ENCODE measurements at regions not wholly inside any gene's neighbourhood (a gene's known extent, or its start where the extent isn't known, plus 50 kb on each side); places are given as distances from the start of the nearest gene placed in this dataset.

GRCh38 chr15:47857776-47858167 is 140.5 kb downstream of the SEMA6D start:
- no peaks in the 10 kb centered on the region for H3K36me3 ChIP-seq (ENCODE audit: control insufficient read depth, insufficient read depth, low read length)
- no peak for TF ChIP-seq POLR2AphosphoS5 (IDR thresholded peaks at IDR 0.05; ENCODE audit: low read depth, low read length)
- no peak for TF ChIP-seq SIN3A (IDR thresholded peaks at IDR 0.05; ENCODE audit: borderline replicate concordance, insufficient read depth, low read depth, low read length)
- no peak for TF ChIP-seq REST (IDR thresholded peaks at IDR 0.05; ENCODE audit: insufficient read depth in 1 of 2, low read depth in 2 of 2, low read length in 1 of 2)
- TF ChIP-seq CTCF (IDR thresholded peaks at IDR 0.05) = no peak
- TF ChIP-seq TCF7L2 (IDR thresholded peaks at IDR 0.05; ENCODE audit: low read depth, low read length) = no peak
- no peak overlapping the region for H3K4me3 ChIP-seq (ENCODE audit: low read depth in 2 of 2, low read length in 2 of 2)
- BruUV-seq (replicated peaks) = no TSS peak
- H3K4me1 ChIP-seq (ENCODE audit: control insufficient read depth, insufficient read depth, low read length) = no peaks in the 10 kb centered on the region
- CTCF ChIA-PET = no interaction called here
- POLR2A ChIA-PET = no interaction called here
- no peaks in the 10 kb centered on the region for H3K9me3 ChIP-seq (ENCODE audit: control insufficient read depth, insufficient read depth, low read depth, low read length)
- intact Hi-C loops (cut with micrococcal nuclease; ENCODE audit: unreplicated experiment) = no loop called here
- no peaks in the 10 kb centered on the region for H3K27me3 ChIP-seq (ENCODE audit: control insufficient read depth, insufficient read depth, low read length)
- DNase-seq (ENCODE audit: low read depth, low spot score) (no peak), ATAC-seq (no peak)
- in situ Hi-C loops (cut with HindIII; ENCODE audit: low pct_unique_long_range_greater_than_20kb, low sequenced_read_pairs) = no loop called here
- no peak overlapping the region for H3K27ac ChIP-seq (ENCODE audit: low read length)

GRCh38 chr15:47861111-47861903 is 144.0 kb downstream of the SEMA6D start:
- Histone ChIP-seq H3K4me1 (ENCODE audit: control insufficient read depth, insufficient read depth, low read length) (no peaks in the 10 kb centered on the region), H3K9me3 (ENCODE audit: control insufficient read depth, insufficient read depth, low read depth, low read length) (no peaks in the 10 kb centered on the region), H3K27me3 (ENCODE audit: control insufficient read depth, insufficient read depth, low read length) (no peaks in the 10 kb centered on the region), H3K36me3 (ENCODE audit: control insufficient read depth, insufficient read depth, low read length) (no peaks in the 10 kb centered on the region), H3K27ac (ENCODE audit: low read length) (no peak overlapping the region), H3K4me3 (ENCODE audit: low read depth in 2 of 2, low read length in 2 of 2) (no peak overlapping the region)
- BruUV-seq (replicated peaks) = no TSS peak
- in situ Hi-C loops (cut with HindIII; ENCODE audit: low pct_unique_long_range_greater_than_20kb, low sequenced_read_pairs) = no loop called here
- ChIA-PET CTCF (no interaction called here), POLR2A (no interaction called here)
- no peak for DNase-seq (ENCODE audit: low read depth, low spot score)
- TF ChIP-seq POLR2AphosphoS5 (IDR thresholded peaks at IDR 0.05; ENCODE audit: low read depth, low read length) = no peak
- TF ChIP-seq TCF7L2 (IDR thresholded peaks at IDR 0.05; ENCODE audit: low read depth, low read length) = no peak
- TF ChIP-seq REST (IDR thresholded peaks at IDR 0.05; ENCODE audit: insufficient read depth in 1 of 2, low read depth in 2 of 2, low read length in 1 of 2) = no peak
- no peak for TF ChIP-seq CTCF (IDR thresholded peaks at IDR 0.05)
- no peak for TF ChIP-seq SIN3A (IDR thresholded peaks at IDR 0.05; ENCODE audit: borderline replicate concordance, insufficient read depth, low read depth, low read length)
- no peak for ATAC-seq
- intact Hi-C loops (cut with micrococcal nuclease; ENCODE audit: unreplicated experiment) = no loop called here
